Transverse colon (tissue), 3 donors: ENCODE measurements at regions not wholly inside any gene's neighbourhood (a gene's known extent, or its start where the extent isn't known, plus 50 kb on each side); places are given as distances from the start of the nearest gene placed in this dataset.

Experiments
- EP300 ChIP-seq: sonication (generic); formaldehyde crosslinking; IDR thresholded peaks from one replicate; pipeline ENCODE4 v1.6.1; 2017; ENCODE audit warnings: antibody characterized with exemption, low read depth
- POLR2A ChIP-seq: fragments of 450-650 bp; IDR thresholded peaks from one replicate; pipeline ENCODE4 v1.6.1; 2016; ENCODE audit warnings: antibody characterized with exemption, mild to moderate bottlenecking, moderate library complexity
- TF ChIP-seq, protein P1 (sequence below), 5 experiments: fragments of 200-600 bp in 3 of 5; fragments of 450-650 bp in 2 of 5; sonication (generic) in 3 of 5; IDR thresholded peaks; 1 replicate in 2 of 5; 2 replicates in 3 of 5; pipeline ENCODE4 v1.5.1; 2016 to 2017; ENCODE audit warnings: antibody characterized with exemption in 5 of 5, inconsistent platforms in 3 of 5, mild to moderate bottlenecking in 2 of 5, moderate library complexity in 1 of 5

DNA sequence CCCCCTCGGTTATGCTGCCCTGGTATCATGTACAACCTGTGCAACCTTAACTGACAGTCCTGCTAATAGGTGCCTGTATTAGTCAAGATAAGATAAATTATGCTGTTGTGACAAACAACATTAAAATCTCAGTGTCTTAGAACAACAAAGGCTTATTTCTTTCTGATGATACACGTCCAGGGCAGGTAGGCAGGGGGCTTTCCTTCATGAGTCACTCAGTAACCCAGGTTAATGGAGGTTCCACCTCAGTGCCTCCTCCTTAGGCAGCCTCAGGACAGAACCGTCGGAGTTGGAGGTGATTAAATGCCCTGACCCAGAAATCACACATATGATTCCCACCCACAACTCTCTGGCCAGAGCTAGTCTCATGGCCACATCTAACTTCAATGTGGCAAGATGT, 94.6 kb upstream of the CASZ1 start:
- no peak for TF ChIP-seq POLR2A
- no peak for TF ChIP-seq EP300
- TF ChIP-seq, protein P1, sequence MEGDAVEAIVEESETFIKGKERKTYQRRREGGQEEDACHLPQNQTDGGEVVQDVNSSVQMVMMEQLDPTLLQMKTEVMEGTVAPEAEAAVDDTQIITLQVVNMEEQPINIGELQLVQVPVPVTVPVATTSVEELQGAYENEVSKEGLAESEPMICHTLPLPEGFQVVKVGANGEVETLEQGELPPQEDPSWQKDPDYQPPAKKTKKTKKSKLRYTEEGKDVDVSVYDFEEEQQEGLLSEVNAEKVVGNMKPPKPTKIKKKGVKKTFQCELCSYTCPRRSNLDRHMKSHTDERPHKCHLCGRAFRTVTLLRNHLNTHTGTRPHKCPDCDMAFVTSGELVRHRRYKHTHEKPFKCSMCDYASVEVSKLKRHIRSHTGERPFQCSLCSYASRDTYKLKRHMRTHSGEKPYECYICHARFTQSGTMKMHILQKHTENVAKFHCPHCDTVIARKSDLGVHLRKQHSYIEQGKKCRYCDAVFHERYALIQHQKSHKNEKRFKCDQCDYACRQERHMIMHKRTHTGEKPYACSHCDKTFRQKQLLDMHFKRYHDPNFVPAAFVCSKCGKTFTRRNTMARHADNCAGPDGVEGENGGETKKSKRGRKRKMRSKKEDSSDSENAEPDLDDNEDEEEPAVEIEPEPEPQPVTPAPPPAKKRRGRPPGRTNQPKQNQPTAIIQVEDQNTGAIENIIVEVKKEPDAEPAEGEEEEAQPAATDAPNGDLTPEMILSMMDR (IDR thresholded peaks at IDR 0.05), result no peak
